ENCODE measurements at regions not wholly inside any gene's neighbourhood (a gene's known extent, or its start where the extent isn't known, plus 50 kb on each side); places are given as distances from the start of the nearest gene placed in this dataset.

GRCh38 chr18:75506913-75507312 lies 79.4 kb upstream of the SMIM21 start:
- Histone ChIP-seq H3K4me3 (no peak overlapping the region), H3K27me3 (ENCODE audit: low read depth) (no peaks in the 10 kb centered on the region), H3K27ac (no peak overlapping the region), H3K9me3 (peaks cover 8% of the 10 kb centered on the region), H3K4me1 (peaks cover 7% of the 10 kb centered on the region), H3K36me3 (no peaks in the 10 kb centered on the region)
- DNase-seq (no peak), ATAC-seq (no peak)
- intact Hi-C loops (cut with DNase I) = no loop called here
- no peak for TF ChIP-seq CTCF (IDR thresholded peaks at IDR 0.05)

GRCh38 chr18:75504469-75504868 lies 77.0 kb upstream of the SMIM21 start:
- TF ChIP-seq CTCF (IDR thresholded peaks at IDR 0.05) = no peak
- Histone ChIP-seq H3K9me3 (no peaks in the 10 kb centered on the region), H3K27me3 (ENCODE audit: low read depth) (no peaks in the 10 kb centered on the region), H3K4me1 (peaks cover 7% of the 10 kb centered on the region), H3K4me3 (no peak overlapping the region), H3K36me3 (no peaks in the 10 kb centered on the region), H3K27ac (no peak overlapping the region)
- DNase-seq (no peak), ATAC-seq (peak; percentile 90 to 92)
- intact Hi-C loops (cut with DNase I) = no loop called here

- TF ChIP-seq CTCF (IDR thresholded peaks at IDR 0.05) = no peak
- DNase-seq (no peak), ATAC-seq (no peak)
- Histone ChIP-seq H3K27ac (no peak overlapping the region), H3K9me3 (no peaks in the 10 kb centered on the region), H3K36me3 (no peaks in the 10 kb centered on the region), H3K27me3 (ENCODE audit: low read depth) (no peaks in the 10 kb centered on the region), H3K4me3 (no peak overlapping the region), H3K4me1 (peaks cover 7% of the 10 kb centered on the region)
- intact Hi-C loops (cut with DNase I) = no loop called here
Measured at GRCh38 chr18:75503615-75504014, 76.1 kb upstream of the SMIM21 start.

- intact Hi-C loops (cut with DNase I) = no loop called here
- ATAC-seq (no peak), DNase-seq (no peak)
- TF ChIP-seq CTCF (IDR thresholded peaks at IDR 0.05) = no peak
- Histone ChIP-seq H3K27ac (no peak overlapping the region), H3K9me3 (no peaks in the 10 kb centered on the region), H3K4me3 (no peak overlapping the region), H3K27me3 (ENCODE audit: low read depth) (peaks cover 5% of the 10 kb centered on the region), H3K4me1 (peaks cover 7% of the 10 kb centered on the region), H3K36me3 (no peaks in the 10 kb centered on the region)
Measured at GRCh38 chr18:75502286-75502685, 74.8 kb upstream of the SMIM21 start.

- Histone ChIP-seq H3K27me3 (ENCODE audit: low read depth) (peaks cover 6% of the 10 kb centered on the region), H3K4me3 (no peak overlapping the region), H3K36me3 (no peaks in the 10 kb centered on the region), H3K4me1 (peaks cover 7% of the 10 kb centered on the region), H3K9me3 (no peaks in the 10 kb centered on the region), H3K27ac (no peak overlapping the region)
- no peak for TF ChIP-seq CTCF (IDR thresholded peaks at IDR 0.05)
- ATAC-seq = no peak
- DNase-seq = no peak
- intact Hi-C loops (cut with DNase I) = no loop called here
Measured at GRCh38 chr18:75500545-75500944, 73.0 kb upstream of the SMIM21 start.

Data from lower lobe of right lung (tissue), 2 donors.